ENCODE measurements at regions not wholly inside any gene's neighbourhood (a gene's known extent, or its start where the extent isn't known, plus 50 kb on each side); places are given as distances from the start of the nearest gene placed in this dataset.

- no peak overlapping the region for H3K27ac ChIP-seq
- no peaks in the 10 kb centered on the region for H3K9me3 ChIP-seq
- no peaks in the 10 kb centered on the region for H3K36me3 ChIP-seq
- no peak for TF ChIP-seq CTCF (IDR thresholded peaks at IDR 0.05)
- DNase-seq (no peak), ATAC-seq (no peak)
- intact Hi-C loops (cut with DNase I) = no loop called here
- H3K27me3 ChIP-seq (ENCODE audit: low read depth) = no peaks in the 10 kb centered on the region
- H3K4me1 ChIP-seq = no peaks in the 10 kb centered on the region
- H3K4me3 ChIP-seq = no peak overlapping the region
Observed at GRCh38 chr10:62738916-62739315, 65.6 kb upstream of the ADO start.

GRCh38 chr10:62740885-62741745 lies 63.4 kb upstream of the ADO start:
- Histone ChIP-seq H3K36me3 (no peaks in the 10 kb centered on the region), H3K9me3 (no peaks in the 10 kb centered on the region), H3K27ac (no peak overlapping the region), H3K27me3 (ENCODE audit: low read depth) (no peaks in the 10 kb centered on the region), H3K4me3 (no peak overlapping the region), H3K4me1 (peaks cover 4% of the 10 kb centered on the region)
- no peak for DNase-seq
- no peak for ATAC-seq
- no peak for TF ChIP-seq CTCF (IDR thresholded peaks at IDR 0.05)
- intact Hi-C loops (cut with DNase I) = no loop called here

- no peaks in the 10 kb centered on the region for H3K9me3 ChIP-seq
- H3K4me1 ChIP-seq = peaks cover 4% of the 10 kb centered on the region
- no peak overlapping the region for H3K27ac ChIP-seq
- no peak for TF ChIP-seq CTCF (IDR thresholded peaks at IDR 0.05)
- intact Hi-C loops (cut with DNase I) = no loop called here
- H3K27me3 ChIP-seq (ENCODE audit: low read depth) = no peaks in the 10 kb centered on the region
- DNase-seq (no peak), ATAC-seq (no peak)
- H3K36me3 ChIP-seq = no peaks in the 10 kb centered on the region
- H3K4me3 ChIP-seq = no peak overlapping the region
Observed at GRCh38 chr10:62741996-62742395, 62.5 kb upstream of the ADO start.

GRCh38 chr10:62742536-62743061 lies 61.9 kb upstream of the ADO start:
- DNase-seq (no peak), ATAC-seq (peak; percentile 52 to 58)
- H3K36me3 ChIP-seq = no peaks in the 10 kb centered on the region
- peak overlapping the region; percentile 32 for H3K27ac ChIP-seq
- intact Hi-C loops (cut with DNase I) = no loop called here
- no peaks in the 10 kb centered on the region for H3K27me3 ChIP-seq (ENCODE audit: low read depth)
- H3K4me3 ChIP-seq = no peak overlapping the region
- no peaks in the 10 kb centered on the region for H3K9me3 ChIP-seq
- no peak for TF ChIP-seq CTCF (IDR thresholded peaks at IDR 0.05)
- peaks cover 4% of the 10 kb centered on the region for H3K4me1 ChIP-seq

GRCh38 chr10:62744136-62744535 lies 60.4 kb upstream of the ADO start:
- no peak for TF ChIP-seq CTCF (IDR thresholded peaks at IDR 0.05)
- H3K27ac ChIP-seq = no peak overlapping the region
- H3K36me3 ChIP-seq = no peaks in the 10 kb centered on the region
- no peaks in the 10 kb centered on the region for H3K27me3 ChIP-seq (ENCODE audit: low read depth)
- H3K4me1 ChIP-seq = peaks cover 6% of the 10 kb centered on the region
- ATAC-seq = no peak
- intact Hi-C loops (cut with DNase I) = no loop called here
- H3K4me3 ChIP-seq = no peak overlapping the region
- no peaks in the 10 kb centered on the region for H3K9me3 ChIP-seq
- no peak for DNase-seq
